ENCODE measurements at regions not wholly inside any gene's neighbourhood (a gene's known extent, or its start where the extent isn't known, plus 50 kb on each side); places are given as distances from the start of the nearest gene placed in this dataset.

GRCh38 chr6:120553353-120553752 lies 780.9 kb downstream of the TBC1D32 start:
- DNase-seq: no peak
- TF ChIP-seq CTCF (IDR thresholded peaks at IDR 0.05; ENCODE audit: unreplicated experiment): no peak
- Mint-ChIP-seq H3K27me3 (ENCODE audit: unreplicated experiment) (no peaks in the 10 kb centered on the region), H3K27ac (ENCODE audit: unreplicated experiment) (no peak overlapping the region), H3K36me3 (ENCODE audit: insufficient read depth, unreplicated experiment) (no peaks in the 10 kb centered on the region), H3K4me3 (ENCODE audit: low read depth, unreplicated experiment) (no peak overlapping the region), H3K4me1 (ENCODE audit: low read depth, unreplicated experiment) (no peaks in the 10 kb centered on the region), H3K9me3 (ENCODE audit: low read depth, unreplicated experiment) (no peaks in the 10 kb centered on the region)
- no TSS peak for BruUV-seq (replicated peaks)
- CTCF ChIA-PET: no interaction called here
- intact Hi-C loops (cut with micrococcal nuclease; ENCODE audit: unreplicated experiment): no loop called here

- no peak overlapping the region for H3K4me3 Mint-ChIP-seq (ENCODE audit: low read depth, unreplicated experiment)
- no peaks in the 10 kb centered on the region for H3K4me1 Mint-ChIP-seq (ENCODE audit: low read depth, unreplicated experiment)
- no peaks in the 10 kb centered on the region for H3K27me3 Mint-ChIP-seq (ENCODE audit: unreplicated experiment)
- peaks cover 2% of the 10 kb centered on the region for H3K9me3 Mint-ChIP-seq (ENCODE audit: low read depth, unreplicated experiment)
- H3K36me3 Mint-ChIP-seq (ENCODE audit: insufficient read depth, unreplicated experiment): no peaks in the 10 kb centered on the region
- no peak for DNase-seq
- intact Hi-C loops (cut with micrococcal nuclease; ENCODE audit: unreplicated experiment): no loop called here
- no peak for TF ChIP-seq CTCF (IDR thresholded peaks at IDR 0.05; ENCODE audit: unreplicated experiment)
- H3K27ac Mint-ChIP-seq (ENCODE audit: unreplicated experiment): no peak overlapping the region
- no TSS peak for BruUV-seq (replicated peaks)
- CTCF ChIA-PET: no interaction called here
These were observed 788.9 kb downstream of the TBC1D32 start for GRCh38 chr6:120545353-120545752.

GRCh38 chr6:120534954-120535353 lies 799.3 kb downstream of the TBC1D32 start:
- Mint-ChIP-seq H3K9me3 (ENCODE audit: low read depth, unreplicated experiment) (peaks cover 6% of the 10 kb centered on the region), H3K4me1 (ENCODE audit: low read depth, unreplicated experiment) (no peaks in the 10 kb centered on the region), H3K4me3 (ENCODE audit: low read depth, unreplicated experiment) (no peak overlapping the region), H3K36me3 (ENCODE audit: insufficient read depth, unreplicated experiment) (no peaks in the 10 kb centered on the region), H3K27ac (ENCODE audit: unreplicated experiment) (no peak overlapping the region), H3K27me3 (ENCODE audit: unreplicated experiment) (no peaks in the 10 kb centered on the region)
- CTCF ChIA-PET: no interaction called here
- no TSS peak for BruUV-seq (replicated peaks)
- DNase-seq: no peak
- no peak for TF ChIP-seq CTCF (IDR thresholded peaks at IDR 0.05; ENCODE audit: unreplicated experiment)
- intact Hi-C loops (cut with micrococcal nuclease; ENCODE audit: unreplicated experiment): no loop called here

GRCh38 chr6:120526576-120526975 lies 807.7 kb downstream of the TBC1D32 start:
- no peak for DNase-seq
- no peak overlapping the region for H3K27ac Mint-ChIP-seq (ENCODE audit: unreplicated experiment)
- CTCF ChIA-PET: no interaction called here
- no peak for TF ChIP-seq CTCF (IDR thresholded peaks at IDR 0.05; ENCODE audit: unreplicated experiment)
- no peak overlapping the region for H3K4me3 Mint-ChIP-seq (ENCODE audit: low read depth, unreplicated experiment)
- intact Hi-C loops (cut with micrococcal nuclease; ENCODE audit: unreplicated experiment): no loop called here
- H3K4me1 Mint-ChIP-seq (ENCODE audit: low read depth, unreplicated experiment): no peaks in the 10 kb centered on the region
- no peaks in the 10 kb centered on the region for H3K36me3 Mint-ChIP-seq (ENCODE audit: insufficient read depth, unreplicated experiment)
- no peaks in the 10 kb centered on the region for H3K27me3 Mint-ChIP-seq (ENCODE audit: unreplicated experiment)
- no TSS peak for BruUV-seq (replicated peaks)
- peaks cover 3% of the 10 kb centered on the region for H3K9me3 Mint-ChIP-seq (ENCODE audit: low read depth, unreplicated experiment)

GRCh38 chr6:120514544-120514943 lies 819.7 kb downstream of the TBC1D32 start:
- no peak for DNase-seq
- no peaks in the 10 kb centered on the region for H3K27me3 Mint-ChIP-seq (ENCODE audit: unreplicated experiment)
- intact Hi-C loops (cut with micrococcal nuclease; ENCODE audit: unreplicated experiment): no loop called here
- peaks cover 3% of the 10 kb centered on the region for H3K9me3 Mint-ChIP-seq (ENCODE audit: low read depth, unreplicated experiment)
- H3K4me3 Mint-ChIP-seq (ENCODE audit: low read depth, unreplicated experiment): no peak overlapping the region
- H3K4me1 Mint-ChIP-seq (ENCODE audit: low read depth, unreplicated experiment): no peaks in the 10 kb centered on the region
- H3K36me3 Mint-ChIP-seq (ENCODE audit: insufficient read depth, unreplicated experiment): no peaks in the 10 kb centered on the region
- TF ChIP-seq CTCF (IDR thresholded peaks at IDR 0.05; ENCODE audit: unreplicated experiment): no peak
- CTCF ChIA-PET: no interaction called here
- no peak overlapping the region for H3K27ac Mint-ChIP-seq (ENCODE audit: unreplicated experiment)
- BruUV-seq (replicated peaks): no TSS peak

Measured in Calu3 (cell line).